Tibial nerve (tissue), 3 donors: ENCODE measurements at regions not wholly inside any gene's neighbourhood (a gene's known extent, or its start where the extent isn't known, plus 50 kb on each side); places are given as distances from the start of the nearest gene placed in this dataset.

Source experiments
- CTCF ChIP-seq, 5 experiments: fragments of 200-600 bp in 3 of 5; fragments of 450-650 bp in 2 of 5; sonication (generic) in 3 of 5; IDR thresholded peaks; one replicate each; pipeline ENCODE4 v1.5.1; 2016 to 2019; ENCODE audit warnings: antibody characterized with exemption in 5 of 5, mild to moderate bottlenecking in 3 of 5, moderate library complexity in 2 of 5
- POLR2A ChIP-seq, 2 donors: fragments of 450-650 bp; IDR thresholded peaks; one replicate each; pipeline ENCODE4 v1.6.1; 2017; ENCODE audit warnings: antibody characterized with exemption in 2 of 2, mild to moderate bottlenecking in 2 of 2, moderate library complexity in 2 of 2

DNA sequence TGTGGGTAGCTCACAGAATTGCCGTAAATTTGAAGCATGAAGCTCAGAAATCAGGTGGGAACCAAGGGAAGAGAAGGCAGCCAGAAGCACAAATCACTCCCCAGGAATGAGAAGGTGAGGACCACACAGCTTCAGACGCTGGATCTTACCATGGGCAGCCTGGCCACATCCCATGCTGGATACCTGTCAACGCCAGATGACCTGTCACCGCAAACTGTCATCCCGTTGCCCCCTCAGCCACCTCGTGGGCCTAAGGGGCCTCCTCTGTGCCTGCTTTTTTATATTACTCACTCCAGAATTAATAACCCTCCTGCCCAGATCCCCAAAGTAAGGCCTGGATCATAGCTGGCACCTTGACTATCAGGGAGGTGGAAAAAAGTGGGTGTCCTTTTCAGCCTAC lies 82.3 kb upstream of the KCNK12 start:
- TF ChIP-seq CTCF (IDR thresholded peaks at IDR 0.05) (no peak), POLR2A (IDR thresholded peaks at IDR 0.05) (no peak)
